Gastrocnemius medialis (tissue), 4 donors: ENCODE measurements at regions not wholly inside any gene's neighbourhood (a gene's known extent, or its start where the extent isn't known, plus 50 kb on each side); places are given as distances from the start of the nearest gene placed in this dataset.

ENCODE experiments used
- ATAC-seq, 2 donors: fragments of 150-250 bp; one replicate each; pipeline ENCODE4 v1.9.1; 2016
- DNase-seq, 2 donors: peaks; one replicate each; pipeline ENCODE4 v3.0.0-alpha.2; 2019
- H3K27ac ChIP-seq, 4 donors: fragments of 200-600 bp; sonication (generic); 1 replicate in 1 of 4; 2 replicates in 3 of 4; pipeline ENCODE4 v1.5.1; 2016 to 2018; ENCODE audit warnings: mild to moderate bottlenecking in 2 of 4, moderate library complexity in 1 of 4
- H3K27me3 ChIP-seq, 3 donors: fragments of 200-600 bp; sonication (generic) in 2 of 3; 1 replicate in 1 of 3; 2 replicates in 2 of 3; pipeline versions ENCODE4 v1.5.1 to v1.6.0; 2016 to 2019; ENCODE audit warnings: mild to moderate bottlenecking in 1 of 3, moderate library complexity in 1 of 3
- H3K36me3 ChIP-seq, 2 donors: fragments of 200-600 bp; sonication (generic) in 1 of 2; one replicate each; pipeline ENCODE4 v1.5.1; 2017 to 2018
- H3K4me1 ChIP-seq, 2 donors: fragments of 200-600 bp; sonication (generic) in 1 of 2; one replicate each; pipeline ENCODE4 v1.5.1; 2016 to 2017; ENCODE audit warnings: mild to moderate bottlenecking in 2 of 2
- H3K4me3 ChIP-seq, 4 donors: fragments of 200-600 bp; sonication (generic) in 3 of 4; 1 replicate in 1 of 4; 2 replicates in 3 of 4; pipeline ENCODE4 v1.5.1; 2016 to 2019; ENCODE audit warnings: mild to moderate bottlenecking in 2 of 4
- H3K9me3 ChIP-seq, 3 donors: fragments of 200-600 bp; sonication (generic) in 2 of 3; 1 replicate in 1 of 3; 2 replicates in 2 of 3; pipeline ENCODE4 v1.5.1; 2016 to 2019
- CTCF ChIP-seq, 5 experiments: fragments of 450-650 bp in 3 of 5; fragments of 200-600 bp in 2 of 5; sonication (generic) in 2 of 5; IDR thresholded peaks in 4 of 5; conservative IDR thresholded peaks in 1 of 5; 1 replicate in 4 of 5; 2 replicates in 1 of 5; pipeline ENCODE4 v1.5.1; 2016 to 2019; ENCODE audit warnings: antibody characterized with exemption in 5 of 5, mild to moderate bottlenecking in 3 of 5, moderate library complexity in 3 of 5
- POLR2A ChIP-seq, 2 donors: fragments of 450-650 bp; IDR thresholded peaks; one replicate each; pipeline ENCODE4 v1.6.1; 2017; ENCODE audit warnings: antibody characterized with exemption in 2 of 2, mild to moderate bottlenecking in 2 of 2, moderate library complexity in 2 of 2
- in situ Hi-C, 4 donors: fragments of 200-750 bp; cut with MboI; loops; one replicate each; pipeline versions ENCODE4 v1.15.0 to v1.8.0; 2017; ENCODE audit warnings: low sequenced_read_pairs in 4 of 4
- intact Hi-C: fragments of 100-400 bp; cut with DNase I; formaldehyde crosslinking; loops from one replicate; pipeline ENCODE4 v1.15.1; 2023; ENCODE audit warnings: low total_unique reads

DNA sequence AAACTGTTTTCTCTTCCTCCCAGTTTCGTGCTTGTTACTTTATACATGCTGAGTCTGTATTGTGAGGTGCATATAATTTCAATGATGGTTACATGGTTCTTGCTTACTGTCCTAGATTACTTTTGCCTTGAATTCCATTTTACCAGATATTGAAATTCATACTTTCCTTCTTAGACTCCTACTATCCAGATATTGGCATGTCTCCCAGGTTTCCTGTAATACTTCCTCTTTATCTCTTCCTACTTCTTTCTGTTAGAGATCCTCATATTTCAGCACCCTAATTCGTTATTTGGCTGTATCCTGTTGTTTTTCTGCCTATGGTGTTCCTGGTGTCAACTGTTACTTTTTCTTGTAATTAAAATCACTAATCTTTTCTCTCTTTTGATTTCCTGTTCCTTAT is 522.1 kb downstream of the CCDC171 start:
- Histone ChIP-seq H3K9me3 (no peaks in the 10 kb centered on the region), H3K4me3 (no peak overlapping the region), H3K36me3 (no peaks in the 10 kb centered on the region), H3K27me3 (no peaks in the 10 kb centered on the region), H3K27ac (no peak overlapping the region), H3K4me1 (no peaks in the 10 kb centered on the region)
- ATAC-seq (no peak), DNase-seq (no peak)
- intact Hi-C loops: no loop called here
- no peak for TF ChIP-seq CTCF (IDR thresholded peaks at IDR 0.05 in 4 of 5, conservative IDR thresholded peaks at IDR 0.05 in 1 of 5)
- in situ Hi-C loops: no loop called here

DNA sequence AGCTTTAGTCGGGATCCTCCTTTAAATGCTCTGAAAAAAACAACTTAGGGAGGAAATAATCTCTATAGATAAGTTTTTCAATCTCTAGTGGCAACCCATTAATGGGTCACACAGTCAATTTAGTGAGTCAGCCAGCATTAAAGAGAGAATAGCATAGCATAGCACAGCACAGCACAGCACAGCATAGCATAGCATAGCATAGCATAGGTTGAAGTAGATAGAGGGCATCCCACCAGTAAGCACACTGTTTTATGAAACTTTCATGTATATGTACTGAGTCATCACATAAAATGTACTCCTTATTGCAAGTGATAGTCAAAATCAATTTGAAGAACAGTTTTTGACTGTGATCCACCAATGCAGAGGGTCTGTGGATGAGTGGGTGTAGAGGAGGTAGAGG is 522.9 kb downstream of the CCDC171 start:
- Histone ChIP-seq H3K36me3 (no peaks in the 10 kb centered on the region), H3K27ac (no peak overlapping the region), H3K9me3 (no peaks in the 10 kb centered on the region), H3K27me3 (no peaks in the 10 kb centered on the region), H3K4me1 (no peaks in the 10 kb centered on the region), H3K4me3 (no peak overlapping the region)
- DNase-seq: no peak
- no peak for TF ChIP-seq CTCF (IDR thresholded peaks at IDR 0.05 in 4 of 5, conservative IDR thresholded peaks at IDR 0.05 in 1 of 5)
- in situ Hi-C loops: no loop called here
- intact Hi-C loops: no loop called here
- ATAC-seq: no peak

- H3K27me3 ChIP-seq: no peaks in the 10 kb centered on the region
- ATAC-seq: no peak
- no peak overlapping the region for H3K27ac ChIP-seq
- in situ Hi-C loops: no loop called here
- TF ChIP-seq CTCF (IDR thresholded peaks at IDR 0.05 in 4 of 5, conservative IDR thresholded peaks at IDR 0.05 in 1 of 5) (no peak), POLR2A (IDR thresholded peaks at IDR 0.05) (no peak)
- no peaks in the 10 kb centered on the region for H3K36me3 ChIP-seq
- intact Hi-C loops: no loop called here
- no peak for DNase-seq
- H3K4me3 ChIP-seq: no peak overlapping the region
- H3K4me1 ChIP-seq: no peaks in the 10 kb centered on the region
- no peaks in the 10 kb centered on the region for H3K9me3 ChIP-seq
Measured at GRCh38 chr9:16076511-16076910, 523.7 kb downstream of the CCDC171 start.

DNA sequence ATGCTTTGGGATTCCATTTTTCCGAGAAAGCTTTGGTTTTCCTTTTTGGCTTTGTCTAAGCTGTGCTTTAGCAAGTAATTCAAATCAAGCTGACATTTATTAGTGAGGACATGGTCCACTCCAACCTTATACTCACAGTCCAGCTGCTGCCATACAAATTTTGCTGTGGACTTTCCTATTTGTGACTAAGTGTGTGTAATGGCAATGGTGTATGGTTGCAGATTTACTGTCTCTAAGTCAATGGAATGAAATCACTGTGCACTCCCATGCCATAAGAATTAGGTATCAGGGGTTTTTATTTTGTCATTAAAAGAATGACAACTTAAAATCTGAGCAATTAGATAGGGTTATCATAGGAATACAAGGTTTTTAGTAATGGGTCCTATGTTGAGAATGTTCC is 530.0 kb downstream of the CCDC171 start:
- intact Hi-C loops (no loop called here), in situ Hi-C loops (no loop called here)
- Histone ChIP-seq H3K9me3 (peaks cover 0 to 6% (median 0%) of the 10 kb centered on the region in 3 donors), H3K27me3 (no peaks in the 10 kb centered on the region), H3K36me3 (no peaks in the 10 kb centered on the region), H3K27ac (no peak overlapping the region), H3K4me1 (no peaks in the 10 kb centered on the region), H3K4me3 (no peak overlapping the region)
- DNase-seq (no peak), ATAC-seq (no peak)
- no peak for TF ChIP-seq POLR2A (IDR thresholded peaks at IDR 0.05)
- TF ChIP-seq CTCF (IDR thresholded peaks at IDR 0.05 in 4 of 5, conservative IDR thresholded peaks at IDR 0.05 in 1 of 5): no peak

DNA sequence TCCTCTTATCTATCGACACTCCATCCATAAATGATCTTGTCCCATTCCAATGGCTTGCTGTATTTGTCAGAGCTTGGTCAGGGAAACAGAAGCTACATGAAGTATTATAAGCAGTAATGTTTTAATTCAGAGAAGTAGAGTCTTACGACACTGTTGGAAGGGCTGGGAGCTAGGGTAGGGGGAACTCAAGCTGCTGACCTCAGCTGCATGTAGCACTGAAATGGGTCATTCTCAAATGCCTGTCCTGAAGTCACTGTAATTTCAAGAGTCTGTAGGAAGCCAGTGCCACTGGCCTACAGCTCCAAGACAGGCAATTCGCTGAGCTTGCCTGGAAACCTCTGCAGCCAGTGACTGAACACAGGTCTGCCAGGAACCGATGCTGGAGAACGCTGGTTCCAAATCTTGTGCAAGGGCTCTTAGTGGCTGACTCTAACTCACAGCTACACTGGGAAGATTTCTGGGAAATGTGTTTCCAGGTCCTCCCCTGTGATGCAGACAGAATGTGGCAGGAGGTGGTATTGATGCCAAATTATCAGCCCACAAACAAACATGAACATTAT is 532.4 kb downstream of the CCDC171 start:
- no peak for DNase-seq

More for the DNA sequence above, 532.4 kb downstream of the CCDC171 start:
- peaks cover 0 to 6% (median 0%) of the 10 kb centered on the region in 3 donors for H3K9me3 ChIP-seq
- intact Hi-C loops (no loop called here), in situ Hi-C loops (no loop called here)
- ATAC-seq: no peak
- no peaks in the 10 kb centered on the region for H3K4me1 ChIP-seq
- H3K27ac ChIP-seq: no peak overlapping the region
- H3K4me3 ChIP-seq: no peak overlapping the region
- no peak for TF ChIP-seq CTCF (IDR thresholded peaks at IDR 0.05 in 4 of 5, conservative IDR thresholded peaks at IDR 0.05 in 1 of 5)
- no peak for TF ChIP-seq POLR2A (IDR thresholded peaks at IDR 0.05)
- H3K36me3 ChIP-seq: no peaks in the 10 kb centered on the region
- H3K27me3 ChIP-seq: no peaks in the 10 kb centered on the region
